Gastroesophageal sphincter (tissue), 4 donors: ENCODE measurements at regions not wholly inside any gene's neighbourhood (a gene's known extent, or its start where the extent isn't known, plus 50 kb on each side); places are given as distances from the start of the nearest gene placed in this dataset.

ENCODE experiments used
- ATAC-seq: fragments of 150-250 bp; one replicate; pipeline ENCODE4 v1.9.1; 2016; ENCODE audit warnings: mild to moderate bottlenecking, moderate library complexity
- H3K27ac ChIP-seq, 4 donors: fragments of 200-600 bp; sonication (generic) in 3 of 4; 1 replicate in 3 of 4; 2 replicates in 1 of 4; pipeline ENCODE4 v1.5.1; 2016 to 2019
- H3K27me3 ChIP-seq: fragments of 200-600 bp; sonication (generic); one replicate; pipeline ENCODE4 v1.5.1; 2019
- H3K36me3 ChIP-seq, 2 donors: fragments of 200-600 bp; sonication (generic); one replicate each; pipeline ENCODE4 v1.5.1; 2019; ENCODE audit warnings: control low read depth in 1 of 2
- H3K4me1 ChIP-seq, 3 donors: fragments of 200-600 bp; sonication (generic); 1 replicate in 2 of 3; 2 replicates in 1 of 3; pipeline ENCODE4 v1.5.1; 2016 to 2019; ENCODE audit warnings: control low read depth in 2 of 3
- H3K4me3 ChIP-seq, 2 donors: fragments of 200-600 bp; sonication (generic); one replicate each; pipeline ENCODE4 v1.5.1; 2019; ENCODE audit warnings: mild to moderate bottlenecking in 1 of 2, moderate library complexity in 1 of 2
- H3K9me3 ChIP-seq, 3 donors: fragments of 200-600 bp; sonication (generic); one replicate each; pipeline ENCODE4 v1.5.1; 2017 to 2019; ENCODE audit warnings: control low read depth in 2 of 3
- EP300 ChIP-seq: sonication (generic); formaldehyde crosslinking; IDR thresholded peaks from one replicate; pipeline ENCODE4 v1.6.1; 2017; ENCODE audit warnings: antibody characterized with exemption, mild to moderate bottlenecking
- POLR2A ChIP-seq, 2 donors: fragments of 450-650 bp; IDR thresholded peaks; one replicate each; pipeline ENCODE4 v1.6.1; 2017; ENCODE audit warnings: antibody characterized with exemption in 2 of 2, mild to moderate bottlenecking in 2 of 2, moderate library complexity in 1 of 2
- POLR2AphosphoS5 ChIP-seq: sonication (generic); formaldehyde crosslinking; IDR thresholded peaks from one replicate; pipeline ENCODE4 v1.6.1; 2017; ENCODE audit warnings: antibody characterized with exemption
- whole genome bisulfite sequencing, 2 donors: methylation state at CpG; one replicate each; pipeline ENCODE4 v1.1.5; 2018; ENCODE audit warnings: low coverage in 1 of 2; 5-methylcytosine and 5-hydroxymethylcytosine counted together
- TF ChIP-seq, protein P1 (sequence below), 4 experiments: fragments of 200-600 bp in 2 of 4; fragments of 450-650 bp in 2 of 4; sonication (generic) in 1 of 4; IDR thresholded peaks; one replicate each; pipeline ENCODE4 v1.5.1; 2017 to 2019; ENCODE audit warnings: antibody characterized with exemption in 4 of 4, mild to moderate bottlenecking in 2 of 4, moderate library complexity in 2 of 4

DNA sequence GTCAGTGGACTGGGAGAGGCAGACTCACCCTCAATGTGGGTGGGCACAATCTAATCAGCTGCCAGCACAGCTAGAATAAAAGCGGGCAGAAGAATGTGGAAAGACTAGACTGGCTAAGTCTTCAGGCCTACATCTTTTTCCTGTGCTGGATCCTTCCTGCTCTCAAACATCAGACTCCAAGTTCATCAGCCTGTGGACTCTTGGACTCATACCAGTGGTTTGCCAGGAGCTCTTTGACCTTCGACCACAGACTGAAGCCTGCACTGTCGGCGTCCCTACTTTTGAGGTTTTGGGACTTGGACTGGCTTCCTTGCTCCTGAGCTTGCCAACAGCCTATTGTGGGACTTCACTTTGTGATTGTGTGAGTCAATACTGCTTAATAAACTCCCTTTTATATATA, 68.0 kb downstream of the CNTN3 start:
- Histone ChIP-seq H3K4me1 (no peaks in the 10 kb centered on the region), H3K9me3 (no peaks in the 10 kb centered on the region), H3K36me3 (no peaks in the 10 kb centered on the region), H3K27ac (no peak overlapping the region), H3K4me3 (no peak overlapping the region), H3K27me3 (no peaks in the 10 kb centered on the region)
- no peak for TF ChIP-seq EP300
- TF ChIP-seq POLR2A (IDR thresholded peaks at IDR 0.05), result no peak
- TF ChIP-seq, protein P1, sequence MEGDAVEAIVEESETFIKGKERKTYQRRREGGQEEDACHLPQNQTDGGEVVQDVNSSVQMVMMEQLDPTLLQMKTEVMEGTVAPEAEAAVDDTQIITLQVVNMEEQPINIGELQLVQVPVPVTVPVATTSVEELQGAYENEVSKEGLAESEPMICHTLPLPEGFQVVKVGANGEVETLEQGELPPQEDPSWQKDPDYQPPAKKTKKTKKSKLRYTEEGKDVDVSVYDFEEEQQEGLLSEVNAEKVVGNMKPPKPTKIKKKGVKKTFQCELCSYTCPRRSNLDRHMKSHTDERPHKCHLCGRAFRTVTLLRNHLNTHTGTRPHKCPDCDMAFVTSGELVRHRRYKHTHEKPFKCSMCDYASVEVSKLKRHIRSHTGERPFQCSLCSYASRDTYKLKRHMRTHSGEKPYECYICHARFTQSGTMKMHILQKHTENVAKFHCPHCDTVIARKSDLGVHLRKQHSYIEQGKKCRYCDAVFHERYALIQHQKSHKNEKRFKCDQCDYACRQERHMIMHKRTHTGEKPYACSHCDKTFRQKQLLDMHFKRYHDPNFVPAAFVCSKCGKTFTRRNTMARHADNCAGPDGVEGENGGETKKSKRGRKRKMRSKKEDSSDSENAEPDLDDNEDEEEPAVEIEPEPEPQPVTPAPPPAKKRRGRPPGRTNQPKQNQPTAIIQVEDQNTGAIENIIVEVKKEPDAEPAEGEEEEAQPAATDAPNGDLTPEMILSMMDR (IDR thresholded peaks at IDR 0.05), result no peak
- no peak for TF ChIP-seq POLR2AphosphoS5
- 60 to 77% methylated on average over 3 to 4 of the region's 4 CpGs for WGBS, 2 donors
- ATAC-seq, result no peak

DNA sequence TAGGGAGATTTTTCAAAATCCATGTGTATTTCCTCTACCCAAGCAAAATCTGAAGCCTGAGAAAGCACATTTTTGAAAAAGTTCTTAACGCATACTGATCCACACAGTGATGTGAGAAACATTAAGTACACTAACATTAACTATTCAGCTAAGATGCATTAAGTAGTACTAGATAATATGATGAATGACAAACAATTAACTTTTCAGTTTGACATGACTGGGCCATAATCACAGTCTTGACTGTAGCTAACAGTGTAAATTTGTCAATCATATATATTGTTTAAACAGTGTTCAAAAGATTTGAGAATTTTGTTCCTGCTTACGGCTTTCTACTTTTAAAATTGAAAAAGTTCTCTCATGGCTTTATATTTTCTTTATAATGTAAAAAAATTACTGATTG, 72.0 kb downstream of the CNTN3 start:
- WGBS, 2 donors, result 81 to 96% methylated on average over 2 of the region's 2 CpGs
- no peak for ATAC-seq
- Histone ChIP-seq H3K27me3 (no peaks in the 10 kb centered on the region), H3K4me1 (peaks cover 0 to 15% (median 2%) of the 10 kb centered on the region in 3 donors), H3K27ac (no peak overlapping the region), H3K4me3 (no peak overlapping the region), H3K36me3 (no peaks in the 10 kb centered on the region), H3K9me3 (no peaks in the 10 kb centered on the region)
- TF ChIP-seq EP300 (no peak), POLR2A (IDR thresholded peaks at IDR 0.05) (no peak), POLR2AphosphoS5 (no peak)
- TF ChIP-seq, protein P1 (IDR thresholded peaks at IDR 0.05), result no peak

DNA sequence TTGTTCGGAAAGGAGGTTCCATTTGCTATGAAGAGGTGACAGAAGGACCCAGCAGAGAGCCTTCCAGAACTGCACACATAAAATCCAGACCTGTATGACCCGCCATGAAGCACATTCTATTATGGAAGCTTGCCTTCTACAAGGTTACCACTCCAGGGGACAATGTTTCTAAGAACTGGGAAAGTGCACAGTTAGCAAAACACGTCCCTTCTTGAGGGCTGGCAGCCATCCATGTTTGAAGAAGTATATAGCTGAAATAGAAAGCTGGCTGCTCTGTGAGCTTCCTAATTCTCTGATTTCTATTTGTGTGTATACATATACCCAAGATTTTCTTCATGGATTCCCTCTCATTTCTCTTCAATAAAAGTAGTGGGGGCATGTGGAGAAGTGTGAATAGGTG, 74.6 kb downstream of the CNTN3 start:
- Histone ChIP-seq H3K27ac (no peak overlapping the region), H3K36me3 (no peaks in the 10 kb centered on the region), H3K4me3 (no peak overlapping the region), H3K9me3 (no peaks in the 10 kb centered on the region), H3K4me1 (peaks cover 0 to 19% (median 3%) of the 10 kb centered on the region in 3 donors), H3K27me3 (no peaks in the 10 kb centered on the region)
- ATAC-seq, result no peak
- TF ChIP-seq POLR2AphosphoS5 (no peak), POLR2A (IDR thresholded peaks at IDR 0.05) (no peak), EP300 (no peak)
- TF ChIP-seq, protein P1 (IDR thresholded peaks at IDR 0.05), result no peak
- WGBS, 2 donors, result 40 to 59% methylated on average over 2 to 3 of the region's 3 CpGs

DNA sequence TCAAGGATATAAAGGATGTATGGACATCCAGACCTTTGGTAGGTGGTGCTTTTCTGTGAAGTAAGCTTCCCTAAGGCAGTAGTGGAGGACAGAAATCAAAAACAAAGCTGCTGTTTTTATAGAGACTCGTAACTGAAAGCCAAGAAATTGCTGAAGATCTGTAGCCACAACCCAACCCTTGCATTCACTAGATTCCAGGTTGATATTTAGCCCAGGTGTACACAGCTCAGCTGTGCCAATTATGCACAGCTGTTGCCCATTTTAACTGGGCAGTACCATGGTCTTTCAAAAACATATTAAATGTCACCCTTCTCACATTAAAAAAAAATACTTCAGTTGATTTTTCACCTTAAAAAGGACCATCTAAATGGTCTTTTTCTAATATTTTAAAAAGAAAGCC, 75.8 kb downstream of the CNTN3 start:
- 33 to 44% methylated on average over 1 of the region's 1 CpG for WGBS, 2 donors
- no peak for ATAC-seq
- H3K27me3 ChIP-seq, result no peaks in the 10 kb centered on the region
- no peak for TF ChIP-seq EP300
- no peak for TF ChIP-seq POLR2A (IDR thresholded peaks at IDR 0.05)
- TF ChIP-seq, protein P1 (IDR thresholded peaks at IDR 0.05), result no peak
- no peak for TF ChIP-seq POLR2AphosphoS5
- no peaks in the 10 kb centered on the region for H3K9me3 ChIP-seq
- H3K4me1 ChIP-seq, result peaks cover 0 to 19% (median 3%) of the 10 kb centered on the region in 3 donors
- H3K27ac ChIP-seq, result no peak overlapping the region
- no peak overlapping the region for H3K4me3 ChIP-seq
- no peaks in the 10 kb centered on the region for H3K36me3 ChIP-seq

DNA sequence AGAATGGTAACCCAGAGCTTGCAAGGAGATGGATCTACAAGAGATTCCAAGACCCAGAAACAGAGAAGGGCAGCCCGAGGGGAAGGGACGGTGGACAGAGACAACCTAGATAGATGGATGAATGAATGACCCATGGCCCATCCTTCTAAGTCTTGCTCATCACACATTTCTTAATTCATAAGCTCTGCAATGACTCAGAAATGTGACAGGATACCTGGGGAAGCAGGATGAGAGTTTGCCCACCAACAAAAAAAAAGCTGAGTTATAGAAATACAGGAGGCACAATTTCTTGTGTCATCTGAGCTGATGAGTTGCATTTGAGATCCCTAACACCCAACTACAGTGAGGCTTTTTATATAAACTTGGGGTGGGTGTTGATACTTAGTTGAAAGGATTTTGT, 76.6 kb downstream of the CNTN3 start:
- Histone ChIP-seq H3K4me1 (peaks cover 0 to 19% (median 3%) of the 10 kb centered on the region in 3 donors), H3K36me3 (no peaks in the 10 kb centered on the region), H3K27me3 (no peaks in the 10 kb centered on the region), H3K9me3 (no peaks in the 10 kb centered on the region), H3K4me3 (no peak overlapping the region), H3K27ac (peak overlapping the region in 1 of 4 donors; percentile 46)
- ATAC-seq, result no peak
- WGBS, 2 donors, result 83 to 85% methylated on average over 2 of the region's 2 CpGs
- TF ChIP-seq EP300, result no peak
- TF ChIP-seq POLR2AphosphoS5, result no peak
- TF ChIP-seq POLR2A (IDR thresholded peaks at IDR 0.05), result no peak
- TF ChIP-seq, protein P1 (IDR thresholded peaks at IDR 0.05), result no peak
